Colonic mucosa (tissue), 4 donors: ENCODE measurements at regions not wholly inside any gene's neighbourhood (a gene's known extent, or its start where the extent isn't known, plus 50 kb on each side); places are given as distances from the start of the nearest gene placed in this dataset.

Source experiments
- DNase-seq: peaks from one replicate; pipeline ENCODE4 v3.0.0-alpha.2; 2020
- H3K27ac ChIP-seq: fragments of 200-600 bp; one replicate; pipeline ENCODE4 v1.8.0; 2021
- H3K27me3 ChIP-seq: fragments of 200-600 bp; one replicate; pipeline ENCODE4 v1.8.0; 2021
- H3K36me3 ChIP-seq: fragments of 200-600 bp; one replicate; pipeline ENCODE4 v1.8.0; 2021
- H3K4me1 ChIP-seq: fragments of 200-600 bp; one replicate; pipeline ENCODE4 v1.8.0; 2021; ENCODE audit warnings: mild to moderate bottlenecking
- H3K4me3 ChIP-seq: fragments of 200-600 bp; one replicate; pipeline ENCODE4 v1.8.0; 2021
- H3K9ac ChIP-seq, 2 donors: one replicate each; pipeline ENCODE4 v1.7.0; 2013; ENCODE audit warnings: control low read depth in 2 of 2, low read depth in 2 of 2, low read length in 2 of 2
- H3K9me3 ChIP-seq: fragments of 200-600 bp; one replicate; pipeline ENCODE4 v1.8.0; 2021
- CTCF ChIP-seq: fragments of 200-600 bp; IDR thresholded peaks from one replicate; pipeline ENCODE4 v1.8.0; 2022; ENCODE audit warnings: antibody characterized with exemption, mild to moderate bottlenecking
- intact Hi-C: fragments of 100-400 bp; cut with DNase I; formaldehyde crosslinking; loops from one replicate; pipeline ENCODE4 v1.14.1; 2022
- donor health status: healthy.
- donor health status: DM: no; HTN: no; CAD: no.
- donor health status: DM: no; HTN: no; CAD: no.

- Histone ChIP-seq H3K36me3 (no peaks in the 10 kb centered on the region), H3K27me3 (no peaks in the 10 kb centered on the region), H3K9me3 (no peaks in the 10 kb centered on the region), H3K27ac (no peak overlapping the region), H3K4me3 (no peak overlapping the region), H3K9ac (no peak overlapping the region), H3K4me1 (no peaks in the 10 kb centered on the region)
- no peak for DNase-seq
- no peak for TF ChIP-seq CTCF
- intact Hi-C loops: no loop called here
Observed at GRCh38 chr20:22942742-22943141, 92.4 kb upstream of the SSTR4 start.

GRCh38 chr20:22944062-22944461 lies 91.0 kb upstream of the SSTR4 start:
- TF ChIP-seq CTCF: no peak
- H3K4me1 ChIP-seq: no peaks in the 10 kb centered on the region
- H3K27ac ChIP-seq: no peak overlapping the region
- no peak for DNase-seq
- no peaks in the 10 kb centered on the region for H3K27me3 ChIP-seq
- no peak overlapping the region for H3K9ac ChIP-seq
- H3K36me3 ChIP-seq: no peaks in the 10 kb centered on the region
- no peak overlapping the region for H3K4me3 ChIP-seq
- intact Hi-C loops: no loop called here
- no peaks in the 10 kb centered on the region for H3K9me3 ChIP-seq

- intact Hi-C loops: no loop called here
- H3K9ac ChIP-seq: no peak overlapping the region
- H3K36me3 ChIP-seq: no peaks in the 10 kb centered on the region
- H3K27ac ChIP-seq: no peak overlapping the region
- no peaks in the 10 kb centered on the region for H3K4me1 ChIP-seq
- H3K4me3 ChIP-seq: no peak overlapping the region
- H3K27me3 ChIP-seq: no peaks in the 10 kb centered on the region
- TF ChIP-seq CTCF: no peak
- no peaks in the 10 kb centered on the region for H3K9me3 ChIP-seq
- no peak for DNase-seq
Observed at GRCh38 chr20:22944936-22945335, 90.2 kb upstream of the SSTR4 start.

- intact Hi-C loops: no loop called here
- Histone ChIP-seq H3K36me3 (no peaks in the 10 kb centered on the region), H3K27ac (no peak overlapping the region), H3K9ac (no peak overlapping the region), H3K27me3 (no peaks in the 10 kb centered on the region), H3K4me3 (no peak overlapping the region), H3K9me3 (no peaks in the 10 kb centered on the region), H3K4me1 (no peaks in the 10 kb centered on the region)
- no peak for TF ChIP-seq CTCF
- no peak for DNase-seq
Observed at GRCh38 chr20:22946596-22946995, 88.5 kb upstream of the SSTR4 start.

GRCh38 chr20:22949331-22950109 lies 85.6 kb upstream of the SSTR4 start:
- no peak for TF ChIP-seq CTCF
- Histone ChIP-seq H3K27ac (no peak overlapping the region), H3K4me1 (no peaks in the 10 kb centered on the region), H3K27me3 (no peaks in the 10 kb centered on the region), H3K36me3 (no peaks in the 10 kb centered on the region), H3K4me3 (no peak overlapping the region), H3K9me3 (no peaks in the 10 kb centered on the region), H3K9ac (no peak overlapping the region)
- intact Hi-C loops: no loop called here
- DNase-seq: no peak
